SU-DHL-6 (cell line): ENCODE measurements at regions not wholly inside any gene's neighbourhood (a gene's known extent, or its start where the extent isn't known, plus 50 kb on each side); places are given as distances from the start of the nearest gene placed in this dataset.

Experiments used
- CTCF ChIP-seq: fragments of 200-600 bp; sonication (generic); IDR thresholded peaks from one replicate; pipeline ENCODE4 v1.5.1; 2017; ENCODE audit warnings: antibody characterized with exemption, mild to moderate bottlenecking, low read length, moderate library complexity; ENCODE audit not compliant: insufficient read depth, poor library complexity, severe bottlenecking
- EZH2phosphoT487 ChIP-seq: fragments of 200-600 bp; sonication (generic), shearing (Covaris generic); conservative IDR thresholded peaks from 2 replicates; pipeline ENCODE4 v1.6.1; 2018; ENCODE audit warnings: mild to moderate bottlenecking, antibody characterized with exemption, low read length, moderate library complexity, mixed read lengths

GRCh38 chr7:26543951-26544350 is 252.3 kb downstream of the SNX10 start:
- TF ChIP-seq CTCF (no peak), EZH2phosphoT487 (no peak)
